Body of pancreas (tissue), 4 donors: ENCODE measurements at regions not wholly inside any gene's neighbourhood (a gene's known extent, or its start where the extent isn't known, plus 50 kb on each side); places are given as distances from the start of the nearest gene placed in this dataset.
"Not testable (repeated sequence)": the region's sequence is repeated elsewhere in the genome, so short reads cannot be mapped to it uniquely, and the experiment has no call there.

Experiments
- POLR2A ChIP-seq, 3 donors: fragments of 450-650 bp; IDR thresholded peaks; one replicate each; pipeline ENCODE4 v1.6.1; 2016; ENCODE audit warnings: antibody characterized with exemption in 3 of 3, mild to moderate bottlenecking in 2 of 3
- TF ChIP-seq, protein P1 (sequence below), 7 experiments: fragments of 450-650 bp in 4 of 7; fragments of 200-600 bp in 3 of 7; sonication (generic) in 3 of 7; IDR thresholded peaks; one replicate each; pipeline ENCODE4 v1.5.1; 2016 to 2019; ENCODE audit warnings: antibody characterized with exemption in 7 of 7

- TF ChIP-seq, protein P1, sequence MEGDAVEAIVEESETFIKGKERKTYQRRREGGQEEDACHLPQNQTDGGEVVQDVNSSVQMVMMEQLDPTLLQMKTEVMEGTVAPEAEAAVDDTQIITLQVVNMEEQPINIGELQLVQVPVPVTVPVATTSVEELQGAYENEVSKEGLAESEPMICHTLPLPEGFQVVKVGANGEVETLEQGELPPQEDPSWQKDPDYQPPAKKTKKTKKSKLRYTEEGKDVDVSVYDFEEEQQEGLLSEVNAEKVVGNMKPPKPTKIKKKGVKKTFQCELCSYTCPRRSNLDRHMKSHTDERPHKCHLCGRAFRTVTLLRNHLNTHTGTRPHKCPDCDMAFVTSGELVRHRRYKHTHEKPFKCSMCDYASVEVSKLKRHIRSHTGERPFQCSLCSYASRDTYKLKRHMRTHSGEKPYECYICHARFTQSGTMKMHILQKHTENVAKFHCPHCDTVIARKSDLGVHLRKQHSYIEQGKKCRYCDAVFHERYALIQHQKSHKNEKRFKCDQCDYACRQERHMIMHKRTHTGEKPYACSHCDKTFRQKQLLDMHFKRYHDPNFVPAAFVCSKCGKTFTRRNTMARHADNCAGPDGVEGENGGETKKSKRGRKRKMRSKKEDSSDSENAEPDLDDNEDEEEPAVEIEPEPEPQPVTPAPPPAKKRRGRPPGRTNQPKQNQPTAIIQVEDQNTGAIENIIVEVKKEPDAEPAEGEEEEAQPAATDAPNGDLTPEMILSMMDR (IDR thresholded peaks at IDR 0.05): not testable (repeated sequence)
- TF ChIP-seq POLR2A (IDR thresholded peaks at IDR 0.05): not testable (repeated sequence)
Measured at GRCh38 chr11:71723991-71724390, 109.0 kb upstream of the DEFB108B start.
